ENCODE measurements at regions not wholly inside any gene's neighbourhood (a gene's known extent, or its start where the extent isn't known, plus 50 kb on each side); places are given as distances from the start of the nearest gene placed in this dataset.

GRCh38 chr1:170225781-170226530 lies 80.2 kb downstream of the NTMT2 start:
- TF ChIP-seq CTCF (IDR thresholded peaks at IDR 0.05) = no peak
- no peak for TF ChIP-seq POLR2A (IDR thresholded peaks at IDR 0.05)
- TF ChIP-seq EP300 (IDR thresholded peaks at IDR 0.05) = no peak

Data from tibial nerve (tissue), 4 donors.